CD14-positive monocyte (primary cell): ENCODE measurements at regions not wholly inside any gene's neighbourhood (a gene's known extent, or its start where the extent isn't known, plus 50 kb on each side); places are given as distances from the start of the nearest gene placed in this dataset.
"Not testable (repeated sequence)": the region's sequence is repeated elsewhere in the genome, so short reads cannot be mapped to it uniquely, and the experiment has no call there.

Experiments
- DNase-seq, 3 donors: peaks; one replicate each; pipeline ENCODE4 v3.0.0-alpha.2; 2011 to 2022
- H2AFZ ChIP-seq: 2 replicates; pipeline ENCODE4 v1.6.0; 2012; ENCODE audit warnings: mild to moderate bottlenecking, low read depth, low read length, inconsistent platforms; ENCODE audit not compliant: insufficient read depth, poor library complexity, severe bottlenecking
- H3K27ac ChIP-seq, 2 donors: 1 replicate in 1 of 2; 2 replicates in 1 of 2; pipeline ENCODE4 v1.5.1; 2012 to 2013; ENCODE audit warnings: low read length in 2 of 2, control low read depth in 1 of 2, inconsistent platforms in 1 of 2, low read depth in 1 of 2, mild to moderate bottlenecking in 1 of 2
- H3K27me3 ChIP-seq, 2 donors: one replicate each; pipeline versions ENCODE4 v1.6.0 to v1.6.1; 2011 to 2013; ENCODE audit warnings: low read length in 2 of 2; ENCODE audit not compliant: control insufficient read depth in 2 of 2, insufficient read depth in 2 of 2
- H3K36me3 ChIP-seq, 2 donors: replicated peaks in 1 of 2; 1 replicate in 1 of 2; 2 replicates in 1 of 2; pipeline versions ENCODE4 v1.5.1 to v1.6.1; 2012 to 2013; ENCODE audit warnings: low read length in 2 of 2, control low read depth in 1 of 2, inconsistent platforms in 1 of 2, mild to moderate bottlenecking in 1 of 2; ENCODE audit not compliant: insufficient read depth in 2 of 2, control insufficient read depth in 1 of 2
- H3K4me1 ChIP-seq, 2 donors: 1 replicate in 1 of 2; 2 replicates in 1 of 2; pipeline versions ENCODE4 v1.5.1 to v1.6.1; 2012 to 2013; ENCODE audit warnings: low read length in 2 of 2, control low read depth in 1 of 2, inconsistent platforms in 1 of 2, mild to moderate bottlenecking in 1 of 2, moderate library complexity in 1 of 2; ENCODE audit not compliant: insufficient read depth in 2 of 2, control insufficient read depth in 1 of 2
- H3K4me2 ChIP-seq: replicated peaks from 2 replicates; pipeline ENCODE3; 2012; ENCODE audit warnings: low read length, moderate library complexity, mild to moderate bottlenecking; ENCODE audit not compliant: poor library complexity, severe bottlenecking; ENCODE audit errors: extremely low read depth
- H3K4me3 ChIP-seq, 3 experiments: fragments of 200-600 bp in 1 of 3; sonication (generic) in 1 of 3; replicated peaks in 1 of 3; 1 replicate in 2 of 3; 2 replicates in 1 of 3; pipeline ENCODE4 v1.5.1; 2011 to 2013; ENCODE audit warnings: low read length in 3 of 3, mild to moderate bottlenecking in 3 of 3, control low read depth in 2 of 3, low read depth in 2 of 3, inconsistent platforms in 1 of 3, moderate library complexity in 1 of 3
- H3K79me2 ChIP-seq: 2 replicates; pipeline ENCODE4 v1.6.0; 2012; ENCODE audit warnings: mild to moderate bottlenecking, control low read depth, inconsistent platforms, low read length, moderate library complexity; ENCODE audit not compliant: insufficient read depth
- H3K9ac ChIP-seq: 2 replicates; pipeline ENCODE4 v1.6.0; 2017; ENCODE audit warnings: low read length, mild to moderate bottlenecking; ENCODE audit not compliant: insufficient read depth, poor library complexity, severe bottlenecking
- H3K9me3 ChIP-seq, 2 donors: replicated peaks in 1 of 2; 1 replicate in 1 of 2; 2 replicates in 1 of 2; pipeline versions ENCODE4 v1.5.1 to v1.6.1; 2012 to 2013; ENCODE audit warnings: low read length in 2 of 2, control low read depth in 1 of 2; ENCODE audit not compliant: control insufficient read depth in 1 of 2, insufficient read depth in 1 of 2
- H4K20me1 ChIP-seq: 2 replicates; pipeline ENCODE4 v1.6.0; 2012; ENCODE audit warnings: mild to moderate bottlenecking, low read length, control low read depth, moderate library complexity; ENCODE audit not compliant: insufficient read depth
- H3K27ac Mint-ChIP-seq, 7 donors: one replicate each; pipeline ENCODE4 v1.8.0; 2020; ENCODE audit warnings: mild to moderate bottlenecking in 7 of 7, mixed read lengths in 7 of 7, moderate library complexity in 6 of 7, inconsistent platforms in 2 of 7
- H3K27me3 Mint-ChIP-seq, 3 donors: one replicate each; pipeline ENCODE4 v1.8.0; 2021 to 2022; ENCODE audit warnings: low read depth in 3 of 3, mild to moderate bottlenecking in 3 of 3, mixed read lengths in 3 of 3, moderate library complexity in 3 of 3, inconsistent platforms in 1 of 3
- H3K36me3 Mint-ChIP-seq, 2 donors: one replicate each; pipeline ENCODE4 v1.8.0; 2020; ENCODE audit warnings: mixed read lengths in 2 of 2, inconsistent platforms in 1 of 2, mild to moderate bottlenecking in 1 of 2
- H3K4me1 Mint-ChIP-seq: one replicate; pipeline ENCODE4 v1.8.0; 2020; ENCODE audit warnings: mild to moderate bottlenecking, mixed read lengths
- H3K4me3 Mint-ChIP-seq, 2 donors: one replicate each; pipeline ENCODE4 v1.8.0; 2020; ENCODE audit warnings: mild to moderate bottlenecking in 2 of 2, mixed read lengths in 2 of 2, moderate library complexity in 1 of 2
- H3K9me3 Mint-ChIP-seq, 7 donors: one replicate each; pipeline ENCODE4 v1.8.0; 2020 to 2022; ENCODE audit warnings: mixed read lengths in 7 of 7, mild to moderate bottlenecking in 6 of 7, moderate library complexity in 6 of 7, inconsistent platforms in 2 of 7
- WGBS: methylation state at CpG from one replicate; pipeline ENCODE4 v1.1.5; 2013; ENCODE audit warnings: missing lambda C conversion rate; ENCODE audit not compliant: insufficient coverage; 5-methylcytosine and 5-hydroxymethylcytosine counted together
- intact Hi-C, 2 donors: fragments of 100-400 bp; cut with micrococcal nuclease; formaldehyde crosslinking; loops; one replicate each; pipeline versions ENCODE4 v1.15.0 to v1.15.1; 2023
- TF ChIP-seq, protein P1 (sequence below): fragments of 200-600 bp; IDR thresholded peaks from one replicate; pipeline ENCODE4 v1.8.0; 2022; ENCODE audit warnings: antibody characterized with exemption, mild to moderate bottlenecking

DNA sequence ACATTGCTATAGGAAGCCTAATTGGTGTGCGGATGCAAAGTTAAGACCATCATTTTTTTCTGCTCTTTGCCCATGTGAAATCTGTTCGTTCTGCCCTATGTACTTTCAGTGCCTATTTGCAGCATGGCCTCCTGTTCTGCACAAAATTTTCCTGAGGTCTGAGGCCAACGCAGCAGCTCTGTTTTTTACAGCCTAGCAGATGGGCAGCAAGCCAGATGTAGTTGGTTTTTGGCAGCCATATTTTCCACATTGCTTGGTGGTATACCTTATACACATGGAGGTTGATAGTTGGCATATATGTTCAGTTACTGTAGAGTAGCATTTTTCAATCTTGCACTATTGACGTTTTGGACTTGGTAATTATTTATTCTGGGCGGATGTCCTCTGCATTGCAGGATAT is 133.5 kb upstream of the MRPS30 start:
- Mint-ChIP-seq H3K36me3 (no peaks in the 10 kb centered on the region), H3K4me3 (no peak overlapping the region), H3K27ac (no peak overlapping the region), H3K9me3 (peaks cover 1 to 27% (median 8%) of the 10 kb centered on the region in 7 donors), H3K27me3 (no peaks in the 10 kb centered on the region), H3K4me1 (no peaks in the 10 kb centered on the region)
- H3K9ac ChIP-seq = no peak overlapping the region
- intact Hi-C loops = no loop called here
- TF ChIP-seq, protein P1, sequence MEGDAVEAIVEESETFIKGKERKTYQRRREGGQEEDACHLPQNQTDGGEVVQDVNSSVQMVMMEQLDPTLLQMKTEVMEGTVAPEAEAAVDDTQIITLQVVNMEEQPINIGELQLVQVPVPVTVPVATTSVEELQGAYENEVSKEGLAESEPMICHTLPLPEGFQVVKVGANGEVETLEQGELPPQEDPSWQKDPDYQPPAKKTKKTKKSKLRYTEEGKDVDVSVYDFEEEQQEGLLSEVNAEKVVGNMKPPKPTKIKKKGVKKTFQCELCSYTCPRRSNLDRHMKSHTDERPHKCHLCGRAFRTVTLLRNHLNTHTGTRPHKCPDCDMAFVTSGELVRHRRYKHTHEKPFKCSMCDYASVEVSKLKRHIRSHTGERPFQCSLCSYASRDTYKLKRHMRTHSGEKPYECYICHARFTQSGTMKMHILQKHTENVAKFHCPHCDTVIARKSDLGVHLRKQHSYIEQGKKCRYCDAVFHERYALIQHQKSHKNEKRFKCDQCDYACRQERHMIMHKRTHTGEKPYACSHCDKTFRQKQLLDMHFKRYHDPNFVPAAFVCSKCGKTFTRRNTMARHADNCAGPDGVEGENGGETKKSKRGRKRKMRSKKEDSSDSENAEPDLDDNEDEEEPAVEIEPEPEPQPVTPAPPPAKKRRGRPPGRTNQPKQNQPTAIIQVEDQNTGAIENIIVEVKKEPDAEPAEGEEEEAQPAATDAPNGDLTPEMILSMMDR = no peak
- no peaks in the 10 kb centered on the region for H3K27me3 ChIP-seq
- 85% methylated on average over 3 of the region's 5 CpGs for WGBS
- H3K4me1 ChIP-seq = no peaks in the 10 kb centered on the region
- H4K20me1 ChIP-seq = no peaks in the 10 kb centered on the region
- no peak overlapping the region for H3K4me2 ChIP-seq
- H2AFZ ChIP-seq = no peak overlapping the region
- H3K27ac ChIP-seq = no peak overlapping the region
- H3K9me3 ChIP-seq = peaks cover 13 to 14% of the 10 kb centered on the region in 2 donors
- H3K4me3 ChIP-seq = no peak overlapping the region
- no peaks in the 10 kb centered on the region for H3K36me3 ChIP-seq
- H3K79me2 ChIP-seq = no peaks in the 10 kb centered on the region
- no peak for DNase-seq

DNA sequence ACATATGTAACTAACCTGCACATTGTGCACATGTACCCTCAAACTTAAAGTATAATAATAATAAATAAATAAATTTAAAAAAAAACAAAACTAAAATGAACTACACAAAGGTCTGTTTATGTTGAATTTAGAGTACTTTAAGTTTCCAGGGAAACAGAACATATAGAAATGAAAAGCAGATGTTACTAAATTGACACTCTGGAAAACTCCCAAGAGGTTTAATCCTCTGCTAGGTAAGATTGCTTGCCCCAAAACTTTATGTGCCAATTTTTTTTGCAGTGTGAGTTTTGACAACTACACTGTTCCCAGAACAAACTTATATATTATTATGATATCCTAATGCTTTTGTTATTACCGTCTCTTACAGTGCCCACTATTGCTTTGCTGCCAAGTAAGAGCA is 134.3 kb upstream of the MRPS30 start:
- Histone ChIP-seq H3K36me3 (no peaks in the 10 kb centered on the region), H3K79me2 (no peaks in the 10 kb centered on the region), H2AFZ (no peak overlapping the region), H3K4me1 (no peaks in the 10 kb centered on the region), H3K27ac (no peak overlapping the region), H3K4me2 (no peak overlapping the region), H3K9ac (no peak overlapping the region), H3K27me3 (no peaks in the 10 kb centered on the region), H3K9me3 (peaks cover 9 to 11% of the 10 kb centered on the region in 2 donors), H3K4me3 (no peak overlapping the region), H4K20me1 (no peaks in the 10 kb centered on the region)
- H3K27ac Mint-ChIP-seq = no peak overlapping the region
- TF ChIP-seq, protein P1 = no peak
- H3K4me1 Mint-ChIP-seq = no peaks in the 10 kb centered on the region
- intact Hi-C loops = no loop called here
- peaks cover 1 to 29% (median 12%) of the 10 kb centered on the region in 7 donors for H3K9me3 Mint-ChIP-seq
- DNase-seq = no peak
- H3K4me3 Mint-ChIP-seq = no peak overlapping the region
- no peaks in the 10 kb centered on the region for H3K36me3 Mint-ChIP-seq
- peaks cover 0 to 1% (median 0%) of the 10 kb centered on the region in 3 donors for H3K27me3 Mint-ChIP-seq
- WGBS = no CpG with 5 or more reads among the region's 1 CpG

DNA sequence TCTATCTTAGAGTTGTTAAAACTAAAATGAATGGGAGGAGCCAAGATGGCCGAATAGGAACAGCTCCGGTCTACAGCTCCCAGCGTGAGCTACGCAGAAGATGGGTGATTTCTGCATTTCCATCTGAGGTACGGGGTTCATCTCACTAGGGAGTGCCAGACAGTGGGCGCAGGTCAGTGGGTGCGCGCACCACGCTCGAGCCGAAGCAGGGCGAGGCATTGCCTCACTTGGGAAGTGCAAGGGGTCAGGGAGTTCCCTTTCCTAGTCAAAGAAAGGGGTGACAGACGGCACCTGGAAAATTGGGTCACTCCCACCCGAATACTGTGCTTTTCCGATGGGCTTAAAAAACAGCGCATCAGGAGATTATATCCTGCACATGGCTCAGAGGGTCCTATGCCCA is 140.3 kb upstream of the MRPS30 start:
- H3K36me3 Mint-ChIP-seq = not testable (repeated sequence)
- 85% methylated on average over 8 of the region's 16 CpGs for WGBS

More for the DNA sequence above, 140.3 kb upstream of the MRPS30 start:
- H3K27ac Mint-ChIP-seq, H3K9ac ChIP-seq, H3K79me2 ChIP-seq, H3K4me1 Mint-ChIP-seq, H3K4me1 ChIP-seq, H3K27me3 ChIP-seq, H3K4me3 Mint-ChIP-seq, DNase-seq, H4K20me1 ChIP-seq, H2AFZ ChIP-seq, H3K36me3 ChIP-seq, H3K4me3 ChIP-seq, intact Hi-C loops, H3K27ac ChIP-seq, H3K4me2 ChIP-seq, H3K27me3 Mint-ChIP-seq: not testable (repeated sequence)
- peaks cover 8 to 38% (median 22%) of the 10 kb centered on the region in 7 donors for H3K9me3 Mint-ChIP-seq
- peaks cover 22 to 24% of the 10 kb centered on the region in 2 donors for H3K9me3 ChIP-seq
